NB4 (cell line): ENCODE measurements at regions not wholly inside any gene's neighbourhood (a gene's known extent, or its start where the extent isn't known, plus 50 kb on each side); places are given as distances from the start of the nearest gene placed in this dataset.

Experiments
- DNase-seq: peaks from one replicate; pipeline ENCODE4 v3.0.0; 2010; ENCODE audit warnings: low read depth
- H3K4me3 ChIP-seq: one replicate; pipeline ENCODE4 v1.5.1; 2011; ENCODE audit warnings: mild to moderate bottlenecking, low read depth, low read length, moderate library complexity
- CTCF ChIP-seq: IDR thresholded peaks from one replicate; pipeline ENCODE4 v1.5.1; 2012; ENCODE audit warnings: low read depth, low read length
- MAX ChIP-seq: IDR thresholded peaks from 2 replicates; pipeline ENCODE4 v1.6.1; 2011; ENCODE audit warnings: low read depth, low read length
- MYC ChIP-seq: IDR thresholded peaks from 2 replicates; pipeline ENCODE4 v1.6.1; 2011; ENCODE audit warnings: low read depth, low read length
- POLR2A ChIP-seq: IDR thresholded peaks from 2 replicates; pipeline ENCODE4 v1.6.1; 2011; ENCODE audit warnings: mild to moderate bottlenecking; ENCODE audit not compliant: insufficient read length; ENCODE audit errors: extremely low read depth

- no peak for DNase-seq
- TF ChIP-seq MYC (no peak), CTCF (no peak), MAX (no peak), POLR2A (no peak)
- H3K4me3 ChIP-seq, result no peak overlapping the region
These were observed 933.1 kb downstream of the DIAPH3 start for GRCh38 chr13:59230484-59231264.

GRCh38 chr13:59236309-59236919, 927.3 kb downstream of the DIAPH3 start:
- TF ChIP-seq CTCF (no peak), MAX (no peak)
- no peak overlapping the region for H3K4me3 ChIP-seq
- DNase-seq, result no peak

GRCh38 chr13:59236944-59237343, 926.8 kb downstream of the DIAPH3 start:
- no peak overlapping the region for H3K4me3 ChIP-seq
- TF ChIP-seq CTCF, result no peak
- no peak for DNase-seq

GRCh38 chr13:59247171-59247570, 916.6 kb downstream of the DIAPH3 start:
- no peak for DNase-seq
- no peak overlapping the region for H3K4me3 ChIP-seq
- TF ChIP-seq POLR2A (no peak), CTCF (no peak), MAX (no peak), MYC (no peak)

GRCh38 chr13:59250336-59251189, 913.2 kb downstream of the DIAPH3 start:
- TF ChIP-seq MYC (no peak), CTCF (no peak), POLR2A (no peak), MAX (no peak)
- no peak overlapping the region for H3K4me3 ChIP-seq
- DNase-seq, result no peak
